Calu3 (cell line): ENCODE measurements at regions not wholly inside any gene's neighbourhood (a gene's known extent, or its start where the extent isn't known, plus 50 kb on each side); places are given as distances from the start of the nearest gene placed in this dataset.

Experiments
- BruUV-seq: library from RNA; stranded (reverse); fragments of 400-500 nt; replicated peaks from 2 replicates; lab custom pipeline; 2021; lab: Mats Ljungman, UMichigan
- CTCF ChIA-PET: fragments of 300-600 bp; sonication (Branson Sonifier 250); formaldehyde crosslinking; loops from one replicate; lab custom pipeline; 2022; ENCODE audit warnings: antibody characterized with exemption; lab: Charles Lee
- DNase-seq: peaks from one replicate; pipeline ENCODE4 v3.0.0; 2022
- H3K27ac Mint-ChIP-seq: one replicate; pipeline ENCODE4 v1.8.0; 2022; ENCODE audit warnings: mixed read lengths; ENCODE audit not compliant: unreplicated experiment
- H3K27me3 Mint-ChIP-seq: one replicate; pipeline ENCODE4 v1.8.0; 2022; ENCODE audit warnings: mixed read lengths; ENCODE audit not compliant: unreplicated experiment
- H3K36me3 Mint-ChIP-seq: one replicate; pipeline ENCODE4 v1.8.0; 2022; ENCODE audit warnings: mild to moderate bottlenecking, moderate library complexity, mixed read lengths; ENCODE audit not compliant: insufficient read depth, unreplicated experiment
- H3K4me1 Mint-ChIP-seq: one replicate; pipeline ENCODE4 v1.8.0; 2022; ENCODE audit warnings: mild to moderate bottlenecking, low read depth, mixed read lengths; ENCODE audit not compliant: unreplicated experiment
- H3K4me3 Mint-ChIP-seq: one replicate; pipeline ENCODE4 v1.8.0; 2022; ENCODE audit warnings: mild to moderate bottlenecking, low read depth, moderate library complexity, mixed read lengths; ENCODE audit not compliant: unreplicated experiment
- H3K9me3 Mint-ChIP-seq: one replicate; pipeline ENCODE4 v1.8.0; 2022; ENCODE audit warnings: low read depth, mixed read lengths; ENCODE audit not compliant: unreplicated experiment
- CTCF ChIP-seq: fragments of 200-600 bp; IDR thresholded peaks from one replicate; pipeline ENCODE4 v1.8.0; 2022; ENCODE audit warnings: antibody characterized with exemption; ENCODE audit not compliant: unreplicated experiment
- intact Hi-C: fragments of 100-400 bp; cut with micrococcal nuclease; formaldehyde crosslinking; loops from one replicate; pipeline ENCODE4 v1.10.0; 2022; ENCODE audit not compliant: unreplicated experiment

GRCh38 chr13:99749271-99750019, 222.1 kb downstream of the ZIC5 start:
- Mint-ChIP-seq H3K9me3 (no peaks in the 10 kb centered on the region), H3K4me1 (no peaks in the 10 kb centered on the region), H3K27ac (no peak overlapping the region), H3K27me3 (no peaks in the 10 kb centered on the region), H3K36me3 (no peaks in the 10 kb centered on the region), H3K4me3 (no peak overlapping the region)
- CTCF ChIA-PET = no interaction called here
- no peak for DNase-seq
- intact Hi-C loops = no loop called here
- TF ChIP-seq CTCF = no peak
- no TSS peak for BruUV-seq

- Mint-ChIP-seq H3K27me3 (no peaks in the 10 kb centered on the region), H3K9me3 (no peaks in the 10 kb centered on the region), H3K36me3 (no peaks in the 10 kb centered on the region), H3K27ac (no peak overlapping the region), H3K4me1 (no peaks in the 10 kb centered on the region), H3K4me3 (no peak overlapping the region)
- no peak for DNase-seq
- intact Hi-C loops = no loop called here
- BruUV-seq = no TSS peak
- CTCF ChIA-PET = no interaction called here
- TF ChIP-seq CTCF = no peak
Measured at GRCh38 chr13:99747403-99747710, 224.2 kb downstream of the ZIC5 start.

- Mint-ChIP-seq H3K27ac (no peak overlapping the region), H3K9me3 (no peaks in the 10 kb centered on the region), H3K4me1 (no peaks in the 10 kb centered on the region), H3K36me3 (no peaks in the 10 kb centered on the region), H3K27me3 (no peaks in the 10 kb centered on the region), H3K4me3 (no peak overlapping the region)
- no peak for TF ChIP-seq CTCF
- DNase-seq = no peak
- CTCF ChIA-PET = no interaction called here
- BruUV-seq = no TSS peak
- intact Hi-C loops = no loop called here
Measured at GRCh38 chr13:99746637-99747402, 224.7 kb downstream of the ZIC5 start.

- BruUV-seq = no TSS peak
- H3K4me1 Mint-ChIP-seq = no peaks in the 10 kb centered on the region
- H3K27me3 Mint-ChIP-seq = no peaks in the 10 kb centered on the region
- CTCF ChIA-PET = no interaction called here
- H3K27ac Mint-ChIP-seq = no peak overlapping the region
- no peaks in the 10 kb centered on the region for H3K9me3 Mint-ChIP-seq
- TF ChIP-seq CTCF = no peak
- no peak overlapping the region for H3K4me3 Mint-ChIP-seq
- intact Hi-C loops = no loop called here
- H3K36me3 Mint-ChIP-seq = no peaks in the 10 kb centered on the region
- DNase-seq = no peak
Measured at GRCh38 chr13:99743094-99743493, 228.5 kb downstream of the ZIC5 start.
